Stomach (tissue), 8 donors: ENCODE measurements at regions not wholly inside any gene's neighbourhood (a gene's known extent, or its start where the extent isn't known, plus 50 kb on each side); places are given as distances from the start of the nearest gene placed in this dataset.
"Not testable (repeated sequence)": the region's sequence is repeated elsewhere in the genome, so short reads cannot be mapped to it uniquely, and the experiment has no call there.

Experiments used
- DNase-seq, 2 donors: peaks; one replicate each; pipeline versions ENCODE4 v3.0.0 to v3.0.0-alpha.2; 2013 to 2019
- H3K27ac ChIP-seq, 5 donors: fragments of 200-600 bp in 4 of 5; sonication (generic) in 4 of 5; one replicate each; pipeline ENCODE4 v1.5.1; 2013 to 2019; ENCODE audit warnings: mild to moderate bottlenecking in 1 of 5, moderate library complexity in 1 of 5
- H3K27me3 ChIP-seq, 3 donors: fragments of 200-600 bp; sonication (generic); one replicate each; pipeline ENCODE4 v1.5.1; 2017 to 2019; ENCODE audit warnings: mixed run types in 1 of 3
- H3K36me3 ChIP-seq, 4 donors: fragments of 200-600 bp; sonication (generic); 1 replicate in 3 of 4; 2 replicates in 1 of 4; pipeline ENCODE4 v1.5.1; 2016 to 2019
- H3K4me1 ChIP-seq, 4 donors: fragments of 200-600 bp; sonication (generic); one replicate each; pipeline ENCODE4 v1.5.1; 2016 to 2019
- H3K4me3 ChIP-seq, 4 donors: fragments of 200-600 bp; sonication (generic) in 3 of 4; one replicate each; pipeline ENCODE4 v1.5.1; 2016 to 2019; ENCODE audit warnings: mild to moderate bottlenecking in 1 of 4
- H3K9me3 ChIP-seq, 4 donors: fragments of 200-600 bp; sonication (generic); one replicate each; pipeline ENCODE4 v1.5.1; 2016 to 2019
- WGBS, 5 donors: extraction: QIAGEN DNeasy Blood & Tissue Kit in 3 of 5; methylation state at CpG; one replicate each; pipeline versions ENCODE4 v1.1.5 to v1.1.7; 2013 to 2018; 5-methylcytosine and 5-hydroxymethylcytosine counted together
- intact Hi-C: fragments of 100-400 bp; cut with DNase I; formaldehyde crosslinking; loops from one replicate; pipeline ENCODE4 v1.15.1; 2023; ENCODE audit warnings: low total_unique reads
- donor health status: healthy with polysubstance abuse.
- donor health status: Bipolar disorder and iron deficiency.
- donor health status: healthy.

- H3K4me3 ChIP-seq, H3K27ac ChIP-seq, DNase-seq, H3K36me3 ChIP-seq, H3K4me1 ChIP-seq, intact Hi-C loops, H3K9me3 ChIP-seq, H3K27me3 ChIP-seq: not testable (repeated sequence)
- 73 to 81% (median 78%) methylated on average over 1 to 37 of the region's 54 CpGs; no CpG with 5 or more reads in 1 of the 5 donors for WGBS, 5 donors
Observed at GRCh38 chr22:10526079-10526478, 5001.9 kb upstream of the OR11H1 start.

GRCh38 chr22:10531141-10531540 is 4996.9 kb upstream of the OR11H1 start:
- intact Hi-C loops, DNase-seq: not testable (repeated sequence)

GRCh38 chr22:10572531-10572930 is 4955.5 kb upstream of the OR11H1 start:
- 69 to 84% (median 80%) methylated on average over 12 to 39 of the region's 42 CpGs for WGBS, 5 donors

More at GRCh38 chr22:10531141-10531540, 4996.9 kb upstream of the OR11H1 start:
- not testable (repeated sequence) for H3K9me3 ChIP-seq, H3K27ac ChIP-seq, H3K27me3 ChIP-seq, H3K36me3 ChIP-seq, H3K4me3 ChIP-seq, H3K4me1 ChIP-seq
- WGBS, 5 donors: 40 to 43% (median 40%) methylated on average over 1 to 2 of the region's 4 CpGs; no CpG with 5 or more reads in 2 of the 5 donors

DNA sequence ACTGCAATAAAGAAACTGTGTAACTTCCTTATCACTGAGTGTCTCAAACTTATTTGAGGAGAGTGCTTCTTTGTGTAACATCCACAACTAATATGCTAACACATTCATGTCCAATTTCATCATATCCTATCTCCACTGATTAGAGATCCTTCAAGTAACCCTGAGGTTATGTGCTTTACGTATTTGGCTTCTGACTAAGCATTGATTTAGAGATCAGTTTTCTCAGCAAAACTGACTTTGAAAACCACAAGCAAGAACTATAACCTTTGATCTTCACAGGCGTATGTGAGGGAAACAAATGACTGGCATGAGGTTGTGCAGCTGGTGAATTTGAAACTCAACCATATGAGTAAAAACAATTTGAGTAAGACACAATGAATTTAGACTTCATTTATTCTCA is 4926.9 kb upstream of the OR11H1 start:
- intact Hi-C loops, H3K4me3 ChIP-seq, H3K4me1 ChIP-seq, H3K27me3 ChIP-seq, H3K36me3 ChIP-seq, H3K9me3 ChIP-seq, H3K27ac ChIP-seq, DNase-seq: not testable (repeated sequence)
- WGBS, 5 donors: no CpG with 5 or more reads among the region's 2 CpGs

More at GRCh38 chr22:10572531-10572930, 4955.5 kb upstream of the OR11H1 start:
- H3K9me3 ChIP-seq, H3K27me3 ChIP-seq, H3K27ac ChIP-seq, intact Hi-C loops, DNase-seq, H3K4me3 ChIP-seq, H3K36me3 ChIP-seq, H3K4me1 ChIP-seq: not testable (repeated sequence)

GRCh38 chr22:10631961-10632360 is 4896.0 kb upstream of the OR11H1 start:
- H3K27ac ChIP-seq, H3K4me1 ChIP-seq, H3K36me3 ChIP-seq, H3K9me3 ChIP-seq, DNase-seq, H3K4me3 ChIP-seq, H3K27me3 ChIP-seq, intact Hi-C loops: not testable (repeated sequence)
- WGBS, 5 donors: 70% methylated on average over 2 of the region's 15 CpGs; no CpG with 5 or more reads in 4 of the 5 donors

GRCh38 chr22:10635341-10635740 is 4892.7 kb upstream of the OR11H1 start:
- H3K27ac ChIP-seq, DNase-seq, H3K9me3 ChIP-seq, intact Hi-C loops, H3K4me3 ChIP-seq, H3K4me1 ChIP-seq, H3K27me3 ChIP-seq, H3K36me3 ChIP-seq: not testable (repeated sequence)
- WGBS, 5 donors: 90% methylated on average over 1 of the region's 3 CpGs; no CpG with 5 or more reads in 4 of the 5 donors

DNA sequence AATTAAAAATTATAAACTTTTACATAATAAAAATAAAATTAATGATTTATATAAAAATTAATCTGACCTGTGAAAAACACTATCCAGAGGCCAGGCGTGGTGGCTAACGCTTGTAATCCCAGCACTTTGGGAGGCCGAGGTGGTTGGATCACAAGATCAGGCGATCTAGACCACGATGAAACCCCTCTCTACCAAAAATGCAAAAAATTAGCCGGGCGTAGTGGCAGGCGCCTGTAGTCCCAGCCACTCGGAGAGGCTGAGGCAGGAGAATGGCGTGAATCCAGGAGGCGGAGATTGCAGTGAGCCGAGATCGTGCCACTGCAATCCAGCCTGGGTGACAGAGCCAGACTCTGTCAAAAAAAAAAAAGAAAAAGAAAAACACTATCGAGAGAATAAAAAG is 4865.2 kb upstream of the OR11H1 start:
- DNase-seq, H3K27me3 ChIP-seq, intact Hi-C loops, H3K27ac ChIP-seq, H3K4me3 ChIP-seq, H3K4me1 ChIP-seq, H3K9me3 ChIP-seq, H3K36me3 ChIP-seq: not testable (repeated sequence)
- WGBS, 5 donors: 65 to 78% (median 75%) methylated on average over 10 to 14 of the region's 14 CpGs

DNA sequence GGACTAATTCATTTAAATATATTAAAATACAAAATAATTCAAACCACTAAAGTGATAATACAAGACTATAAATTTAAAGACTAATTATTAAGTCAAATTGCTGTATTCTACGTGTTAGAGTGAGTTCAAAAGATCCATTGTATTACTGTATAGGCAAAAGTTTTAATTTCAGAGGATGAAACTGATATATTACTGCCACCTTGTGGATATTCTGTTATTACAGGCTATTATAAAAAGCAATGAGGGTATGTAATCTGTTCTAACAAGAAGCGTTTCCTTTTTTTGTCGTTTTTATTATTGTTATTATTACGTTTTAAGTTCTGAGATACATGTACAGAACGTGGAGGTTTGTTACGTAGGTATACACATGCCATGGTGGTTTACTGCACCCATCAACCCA is 4854.9 kb upstream of the OR11H1 start:
- H3K36me3 ChIP-seq, intact Hi-C loops, H3K27me3 ChIP-seq, H3K4me1 ChIP-seq, H3K9me3 ChIP-seq, H3K4me3 ChIP-seq, H3K27ac ChIP-seq, DNase-seq: not testable (repeated sequence)
- WGBS, 5 donors: 28 to 39% (median 33%) methylated on average over 6 of the region's 6 CpGs

DNA sequence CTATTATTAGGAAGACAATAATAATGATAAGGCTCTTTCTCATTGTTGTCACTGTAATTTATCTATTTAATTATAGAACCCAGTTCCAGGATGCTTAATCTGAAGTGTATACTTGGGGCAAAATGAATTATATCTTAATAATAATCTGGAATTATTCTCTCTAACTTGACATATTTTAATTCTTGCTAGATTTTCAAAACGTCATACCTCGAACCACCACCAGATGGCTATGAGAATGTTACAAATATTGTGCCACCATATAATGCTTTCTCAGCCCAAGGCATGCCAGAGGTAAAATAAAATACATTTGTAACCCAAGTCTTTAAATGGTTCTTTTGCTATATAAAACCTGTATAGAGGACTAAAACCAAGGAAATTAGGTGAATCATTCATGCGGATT is 4849.3 kb upstream of the OR11H1 start:
- not testable (repeated sequence) for H3K4me1 ChIP-seq, H3K36me3 ChIP-seq

DNA sequence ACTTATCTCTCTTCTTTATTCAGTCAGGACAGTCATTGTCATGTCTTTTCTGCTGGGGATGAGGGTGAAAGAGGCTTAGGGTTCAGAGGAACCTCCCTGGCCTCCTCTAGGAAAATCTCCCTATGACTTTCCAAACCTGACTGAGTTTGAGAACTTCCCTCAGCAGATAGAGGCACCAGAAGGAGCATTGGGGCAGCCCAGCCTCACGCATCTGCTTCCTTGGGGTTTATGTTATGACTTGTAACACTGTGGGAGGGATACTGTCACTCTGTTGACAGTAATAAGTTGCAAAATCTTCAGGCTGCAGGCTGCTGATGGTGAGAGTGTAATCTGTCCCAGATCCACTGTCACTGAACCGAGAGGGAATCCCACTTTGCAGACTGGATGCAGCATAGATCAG is 4842.6 kb upstream of the OR11H1 start:
- H3K9me3 ChIP-seq, H3K4me3 ChIP-seq, DNase-seq, H3K27me3 ChIP-seq, H3K36me3 ChIP-seq, H3K27ac ChIP-seq, intact Hi-C loops, H3K4me1 ChIP-seq: not testable (repeated sequence)
- 56 to 83% (median 63%) methylated on average over 1 of the region's 2 CpGs; no CpG with 5 or more reads in 1 of the 5 donors for WGBS, 5 donors

More for the DNA sequence above, 4849.3 kb upstream of the OR11H1 start:
- WGBS, 5 donors: 12 to 22% (median 17%) methylated on average over 3 of the region's 3 CpGs
- H3K27ac ChIP-seq, intact Hi-C loops, H3K27me3 ChIP-seq, H3K9me3 ChIP-seq, DNase-seq, H3K4me3 ChIP-seq: not testable (repeated sequence)

- H3K4me1 ChIP-seq, DNase-seq, H3K4me3 ChIP-seq, H3K36me3 ChIP-seq, H3K9me3 ChIP-seq, H3K27me3 ChIP-seq, intact Hi-C loops, H3K27ac ChIP-seq: not testable (repeated sequence)
- WGBS, 5 donors: 44 to 65% (median 49%) methylated on average over 3 to 4 of the region's 4 CpGs
Observed at GRCh38 chr22:10687256-10687655, 4840.7 kb upstream of the OR11H1 start.

- intact Hi-C loops, H3K27ac ChIP-seq, H3K27me3 ChIP-seq, DNase-seq, H3K36me3 ChIP-seq, H3K4me3 ChIP-seq, H3K4me1 ChIP-seq: not testable (repeated sequence)
- peaks cover 0 to 16% (median 6%) of the 10 kb centered on the region in 4 donors for H3K9me3 ChIP-seq
- WGBS, 5 donors: 71 to 80% (median 75%) methylated on average over 22 to 44 of the region's 45 CpGs
Observed at GRCh38 chr22:10698836-10699235, 4829.2 kb upstream of the OR11H1 start.
